ENCODE measurements at regions not wholly inside any gene's neighbourhood (a gene's known extent, or its start where the extent isn't known, plus 50 kb on each side); places are given as distances from the start of the nearest gene placed in this dataset.

DNA sequence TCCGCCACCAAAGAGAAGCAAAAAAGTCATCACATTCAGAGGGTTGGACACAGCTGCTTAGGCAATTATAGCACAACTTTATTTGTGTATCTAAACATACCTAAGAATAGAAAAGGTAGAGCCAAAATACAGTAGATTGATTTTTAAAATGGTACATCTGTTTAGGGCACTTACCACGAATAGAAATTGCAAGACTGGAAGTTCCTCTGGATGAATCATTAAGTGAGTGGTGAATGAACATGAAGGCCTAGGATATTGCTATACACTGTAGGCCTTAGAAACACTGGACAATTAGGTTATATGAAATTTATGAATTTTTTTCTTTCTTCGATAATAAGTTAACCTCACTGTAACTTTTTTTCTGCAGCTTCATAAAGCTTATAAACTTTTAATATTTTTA, 687.0 kb downstream of the BCL11A start:
- Histone ChIP-seq H3K4me3 (ENCODE audit: extremely low read depth in 1 of 4, insufficient read depth in 2 of 4, low read depth in 3 of 4, low read length in 4 of 4) (no peak overlapping the region), H2BK120ac (replicated peaks; ENCODE audit: low read depth, low read length) (no peak overlapping the region), H4K91ac (replicated peaks; ENCODE audit: insufficient read length, low read length) (no peak overlapping the region), H3K27ac (ENCODE audit: low read depth, low read length) (no peak overlapping the region), H3K36me3 (ENCODE audit: control insufficient read depth in 2 of 4, insufficient read depth in 4 of 4, low read length in 3 of 4) (no peaks in the 10 kb centered on the region), H2BK5ac (ENCODE audit: low read depth, low read length) (no peak overlapping the region), H2BK20ac (ENCODE audit: low read length) (no peak overlapping the region), H3K4me2 (ENCODE audit: insufficient read depth in 1 of 2, low read depth in 2 of 2, low read length in 2 of 2) (no peak overlapping the region), H2BK12ac (ENCODE audit: low read depth, low read length) (no peak overlapping the region), H4K20me1 (replicated peaks in 1 of 2; ENCODE audit: control insufficient read depth in 1 of 2, insufficient read depth in 2 of 2, low read length in 2 of 2) (no peaks in the 10 kb centered on the region), H3K23ac (ENCODE audit: insufficient read length) (no peak overlapping the region), H3K79me1 (ENCODE audit: low read depth, low read length) (no peaks in the 10 kb centered on the region), H3K27me3 (replicated peaks in 1 of 4; ENCODE audit: control insufficient read depth in 3 of 4, extremely low read depth in 1 of 4, insufficient read depth in 3 of 4, low read length in 3 of 4) (no peaks in the 10 kb centered on the region), H3K79me2 (ENCODE audit: control insufficient read depth in 1 of 2, insufficient read depth in 2 of 2, low read length in 2 of 2) (no peaks in the 10 kb centered on the region), H3K4ac (replicated peaks; ENCODE audit: insufficient read length, low read depth, low read length) (no peak overlapping the region), H3K4me1 (replicated peaks in 1 of 4; ENCODE audit: control insufficient read depth in 3 of 4, insufficient read depth in 4 of 4, low read length in 3 of 4) (no peaks in the 10 kb centered on the region), H2BK15ac (ENCODE audit: low read length) (no peak overlapping the region), H4K8ac (ENCODE audit: extremely low read depth, insufficient read depth, low read length) (no peak overlapping the region), H4K5ac (ENCODE audit: insufficient read length, low read depth, low read length) (no peak overlapping the region), H3K14ac (ENCODE audit: insufficient read length) (no peak overlapping the region), H3K9ac (replicated peaks in 1 of 4; ENCODE audit: extremely low read depth in 1 of 4, low read depth in 3 of 4, low read length in 3 of 4) (no peak overlapping the region), H3K23me2 (ENCODE audit: low read depth, low read length) (no peaks in the 10 kb centered on the region), H3K18ac (ENCODE audit: extremely low read depth, low read length) (no peak overlapping the region), H3K9me3 (ENCODE audit: insufficient read depth in 2 of 2, low read depth in 1 of 2, low read length in 1 of 2) (peaks cover 4 to 6% of the 10 kb centered on the region in 2 experiments; a peak in 3 of 4 replicates), H3K56ac (replicated peaks; ENCODE audit: insufficient read length, low read depth, low read length) (no peak overlapping the region), H2AFZ (ENCODE audit: low read length) (no peak overlapping the region), H2AK5ac (ENCODE audit: low read depth, low read length) (no peak overlapping the region)
- POLR2A ChIA-PET (ENCODE audit: partially characterized antibody): no interaction called here
- CTCF ChIA-PET (ENCODE audit: partially characterized antibody): interaction anchor here (0.7 to 1.0 kb wide), 2 partner anchors 9 to 590 kb away, joined by 3 to 4 read pairs; no protein-coding TSS in a partner anchor
- DNase-seq (ENCODE audit: low read depth in 1 of 2, low spot score in 2 of 2) (no peak), FAIRE-seq (no peak)
- WGBS, 2 experiments (ENCODE audit: extremely low coverage in 1 of 2, insufficient coverage in 1 of 2, insufficient read length in 1 of 2, insufficient replicate concordance in 2 of 2, low coverage in 1 of 2, low lambda C conversion rate in 2 of 2, missing lambda C conversion rate in 1 of 2): 89% methylated on average over 3 of the region's 3 CpGs; no CpG with 5 or more reads in 1 of the 2 experiments
- no peak for TF ChIP-seq HDAC6 (IDR thresholded peaks at IDR 0.05; ENCODE audit: low read depth, low read length)
- no peak for TF ChIP-seq ZNF274 (IDR thresholded peaks at IDR 0.05; ENCODE audit: borderline replicate concordance, extremely low read depth, low read length)
- TF ChIP-seq JUN (IDR thresholded peaks at IDR 0.05; ENCODE audit: low read depth, low read length): no peak
- no peak for TF ChIP-seq TBP (IDR thresholded peaks at IDR 0.05; ENCODE audit: low read depth, low read length)
- TF ChIP-seq SP4 (IDR thresholded peaks at IDR 0.05; ENCODE audit: low read length): no peak
- no peak for TF ChIP-seq CEBPB (IDR thresholded peaks at IDR 0.05; ENCODE audit: low read depth, low read length)
- TF ChIP-seq, protein P1, sequence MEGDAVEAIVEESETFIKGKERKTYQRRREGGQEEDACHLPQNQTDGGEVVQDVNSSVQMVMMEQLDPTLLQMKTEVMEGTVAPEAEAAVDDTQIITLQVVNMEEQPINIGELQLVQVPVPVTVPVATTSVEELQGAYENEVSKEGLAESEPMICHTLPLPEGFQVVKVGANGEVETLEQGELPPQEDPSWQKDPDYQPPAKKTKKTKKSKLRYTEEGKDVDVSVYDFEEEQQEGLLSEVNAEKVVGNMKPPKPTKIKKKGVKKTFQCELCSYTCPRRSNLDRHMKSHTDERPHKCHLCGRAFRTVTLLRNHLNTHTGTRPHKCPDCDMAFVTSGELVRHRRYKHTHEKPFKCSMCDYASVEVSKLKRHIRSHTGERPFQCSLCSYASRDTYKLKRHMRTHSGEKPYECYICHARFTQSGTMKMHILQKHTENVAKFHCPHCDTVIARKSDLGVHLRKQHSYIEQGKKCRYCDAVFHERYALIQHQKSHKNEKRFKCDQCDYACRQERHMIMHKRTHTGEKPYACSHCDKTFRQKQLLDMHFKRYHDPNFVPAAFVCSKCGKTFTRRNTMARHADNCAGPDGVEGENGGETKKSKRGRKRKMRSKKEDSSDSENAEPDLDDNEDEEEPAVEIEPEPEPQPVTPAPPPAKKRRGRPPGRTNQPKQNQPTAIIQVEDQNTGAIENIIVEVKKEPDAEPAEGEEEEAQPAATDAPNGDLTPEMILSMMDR (IDR thresholded peaks at IDR 0.05; ENCODE audit: control extremely low read depth in 1 of 3, insufficient read depth in 1 of 3, low read depth in 1 of 3, low read length in 3 of 3): no peak
- no peak for TF ChIP-seq SIN3A (conservative IDR thresholded peaks at IDR 0.05 in 1 of 2, IDR thresholded peaks at IDR 0.05 in 1 of 2; ENCODE audit: low read depth in 1 of 2, low read length in 2 of 2)
- no peak for TF ChIP-seq RNF2 (IDR thresholded peaks at IDR 0.05; ENCODE audit: borderline replicate concordance, low read depth, low read length, missing control alignments, poor library complexity, severe bottlenecking)
